DOHH2 (cell line): ENCODE measurements at regions not wholly inside any gene's neighbourhood (a gene's known extent, or its start where the extent isn't known, plus 50 kb on each side); places are given as distances from the start of the nearest gene placed in this dataset.

ENCODE experiments used
- H3F3A ChIP-seq: fragments of 200-600 bp; sonication (generic), shearing (Covaris generic); 2 replicates; pipeline ENCODE4 v1.6.0; 2016; ENCODE audit warnings: antibody characterized with exemption, mild to moderate bottlenecking; ENCODE audit not compliant: control insufficient read depth, insufficient read depth
- H3K27ac ChIP-seq: fragments of 200-600 bp; sonication (generic); 2 replicates; pipeline ENCODE4 v1.5.1; 2014; ENCODE audit warnings: low read depth, mild to moderate bottlenecking, low read length, moderate library complexity
- H3K27me3 ChIP-seq: fragments of 200-600 bp; sonication (generic); 2 replicates; pipeline ENCODE4 v1.6.1; 2014; ENCODE audit warnings: mild to moderate bottlenecking, low read length, mixed read lengths; ENCODE audit not compliant: control insufficient read depth
- H3K36me3 ChIP-seq: fragments of 200-600 bp; sonication (generic); 2 replicates; pipeline ENCODE4 v1.6.1; 2014; ENCODE audit warnings: mild to moderate bottlenecking, low read length, moderate library complexity, mixed read lengths; ENCODE audit not compliant: control insufficient read depth
- H3K4me1 ChIP-seq: fragments of 200-600 bp; sonication (generic); 2 replicates; pipeline ENCODE4 v1.6.1; 2014; ENCODE audit warnings: mild to moderate bottlenecking, low read length, mixed read lengths; ENCODE audit not compliant: control insufficient read depth
- H3K4me2 ChIP-seq: fragments of 200-600 bp; sonication (generic); 2 replicates; pipeline ENCODE4 v1.6.0; 2014; ENCODE audit warnings: mild to moderate bottlenecking, low read length, moderate library complexity
- H3K4me3 ChIP-seq: fragments of 200-600 bp; sonication (generic); 2 replicates; pipeline ENCODE4 v1.5.1; 2014; ENCODE audit warnings: mild to moderate bottlenecking, low read length, mixed read lengths
- H3K79me2 ChIP-seq: fragments of 200-600 bp; sonication (generic); 2 replicates; pipeline ENCODE4 v1.6.1; 2014; ENCODE audit warnings: mild to moderate bottlenecking, low read length, mixed read lengths; ENCODE audit not compliant: control insufficient read depth
- H3K9me2 ChIP-seq: fragments of 200-600 bp; sonication (generic); replicated peaks from 2 replicates; pipeline ENCODE4 v1.6.1; 2014; ENCODE audit warnings: mild to moderate bottlenecking, low read length, mixed read lengths; ENCODE audit not compliant: control insufficient read depth
- H3K9me3 ChIP-seq: fragments of 200-600 bp; sonication (generic); 2 replicates; pipeline ENCODE4 v1.6.1; 2014; ENCODE audit warnings: antibody characterized with exemption, low read length, mixed read lengths; ENCODE audit not compliant: control insufficient read depth, insufficient read depth
- H4K20me1 ChIP-seq: fragments of 200-600 bp; sonication (generic); 2 replicates; pipeline ENCODE4 v1.6.0; 2014; ENCODE audit warnings: low read depth, mild to moderate bottlenecking, antibody characterized with exemption, low read length, moderate library complexity; ENCODE audit not compliant: control insufficient read depth, insufficient read depth
- CTCF ChIP-seq: fragments of 200-600 bp; sonication (generic); IDR thresholded peaks from one replicate; pipeline ENCODE4 v1.5.1; 2014; ENCODE audit warnings: antibody characterized with exemption, mild to moderate bottlenecking, low read depth, low read length; ENCODE audit not compliant: poor library complexity, severe bottlenecking
- EZH2phosphoT487 ChIP-seq: fragments of 200-600 bp; sonication (generic); IDR thresholded peaks from 2 replicates; pipeline ENCODE4 v1.6.1; 2017; ENCODE audit warnings: borderline replicate concordance, mild to moderate bottlenecking, antibody characterized with exemption, low read length, moderate library complexity, mixed read lengths

- H3K9me2 ChIP-seq, result no peaks in the 10 kb centered on the region
- H3K79me2 ChIP-seq, result no peaks in the 10 kb centered on the region
- no peaks in the 10 kb centered on the region for H3K27me3 ChIP-seq
- no peaks in the 10 kb centered on the region for H4K20me1 ChIP-seq
- no peak overlapping the region for H3K4me2 ChIP-seq
- no peak overlapping the region for H3K4me3 ChIP-seq
- no peak overlapping the region for H3K27ac ChIP-seq
- TF ChIP-seq EZH2phosphoT487 (no peak), CTCF (no peak)
- H3K9me3 ChIP-seq, result no peaks in the 10 kb centered on the region
- H3K4me1 ChIP-seq, result peaks cover 19% of the 10 kb centered on the region
- no peaks in the 10 kb centered on the region for H3K36me3 ChIP-seq
- H3F3A ChIP-seq, result no peaks in the 10 kb centered on the region
Observed at GRCh38 chr4:54946741-54947140, 178.7 kb downstream of the KDR start.

- Histone ChIP-seq H3K4me3 (no peak overlapping the region), H4K20me1 (no peaks in the 10 kb centered on the region), H3K27me3 (no peaks in the 10 kb centered on the region), H3K36me3 (no peaks in the 10 kb centered on the region), H3K4me1 (peaks cover 27% of the 10 kb centered on the region), H3K27ac (no peak overlapping the region), H3F3A (no peaks in the 10 kb centered on the region), H3K9me3 (no peaks in the 10 kb centered on the region), H3K4me2 (no peak overlapping the region), H3K9me2 (no peaks in the 10 kb centered on the region), H3K79me2 (no peaks in the 10 kb centered on the region)
- TF ChIP-seq EZH2phosphoT487, result no peak
- no peak for TF ChIP-seq CTCF
Observed at GRCh38 chr4:54945838-54946237, 179.6 kb downstream of the KDR start.

- TF ChIP-seq CTCF (no peak), EZH2phosphoT487 (no peak)
- Histone ChIP-seq H3K4me1 (peaks cover 27% of the 10 kb centered on the region), H3K4me2 (peak overlapping the region; percentile 59)
Observed at GRCh38 chr4:54942721-54943120, 182.7 kb downstream of the KDR start.

More at GRCh38 chr4:54942721-54943120, 182.7 kb downstream of the KDR start:
- H4K20me1 ChIP-seq, result no peaks in the 10 kb centered on the region
- no peaks in the 10 kb centered on the region for H3F3A ChIP-seq
- no peaks in the 10 kb centered on the region for H3K9me3 ChIP-seq
- no peaks in the 10 kb centered on the region for H3K9me2 ChIP-seq
- no peaks in the 10 kb centered on the region for H3K36me3 ChIP-seq
- H3K27ac ChIP-seq, result peak overlapping the region; percentile 56; the same call in 1 of the 2 replicates
- H3K4me3 ChIP-seq, result peak overlapping the region; percentile 49; the same call in 1 of the 2 replicates
- H3K27me3 ChIP-seq, result no peaks in the 10 kb centered on the region; the same call in 1 of the 2 replicates
- H3K79me2 ChIP-seq, result no peaks in the 10 kb centered on the region
